Fibroblast of mammary gland (primary cell): ENCODE measurements at regions not wholly inside any gene's neighbourhood (a gene's known extent, or its start where the extent isn't known, plus 50 kb on each side); places are given as distances from the start of the nearest gene placed in this dataset.
"Not testable (repeated sequence)": the region's sequence is repeated elsewhere in the genome, so short reads cannot be mapped to it uniquely, and the experiment has no call there.

Source experiments
- DNase-seq: peaks from one replicate; pipeline ENCODE4 v3.0.0-alpha.2; 2010; ENCODE audit warnings: low read depth
- H3K4me3 ChIP-seq: 2 replicates; pipeline ENCODE4 v1.5.1; 2011; ENCODE audit warnings: low read depth, mild to moderate bottlenecking, low read length, moderate library complexity; ENCODE audit not compliant: control insufficient read depth
- CTCF ChIP-seq: conservative IDR thresholded peaks from 2 replicates; pipeline ENCODE4 v1.5.1; 2011; ENCODE audit warnings: low read depth, low read length, inconsistent platforms; ENCODE audit not compliant: control insufficient read depth, insufficient read depth

GRCh38 chr2:133986881-133987795 lies 266.7 kb upstream of the MGAT5 start:
- TF ChIP-seq CTCF, result no peak
- H3K4me3 ChIP-seq, result no peak overlapping the region
- DNase-seq, result no peak

GRCh38 chr2:133988316-133988891 lies 265.5 kb upstream of the MGAT5 start:
- no peak for TF ChIP-seq CTCF
- no peak for DNase-seq
- H3K4me3 ChIP-seq, result no peak overlapping the region

- no peak overlapping the region for H3K4me3 ChIP-seq
- TF ChIP-seq CTCF, result no peak
- no peak for DNase-seq
Measured at GRCh38 chr2:133991606-133992168, 262.2 kb upstream of the MGAT5 start.

GRCh38 chr2:133992454-133992853 lies 261.4 kb upstream of the MGAT5 start:
- no peak for TF ChIP-seq CTCF
- no peak overlapping the region for H3K4me3 ChIP-seq
- DNase-seq, result no peak

GRCh38 chr2:133993160-133993559 lies 260.7 kb upstream of the MGAT5 start:
- DNase-seq, result no peak
- no peak overlapping the region for H3K4me3 ChIP-seq
- TF ChIP-seq CTCF, result no peak

- not testable (repeated sequence) for DNase-seq
Measured at GRCh38 chr2:133998726-133999125, 255.1 kb upstream of the MGAT5 start.

DNA sequence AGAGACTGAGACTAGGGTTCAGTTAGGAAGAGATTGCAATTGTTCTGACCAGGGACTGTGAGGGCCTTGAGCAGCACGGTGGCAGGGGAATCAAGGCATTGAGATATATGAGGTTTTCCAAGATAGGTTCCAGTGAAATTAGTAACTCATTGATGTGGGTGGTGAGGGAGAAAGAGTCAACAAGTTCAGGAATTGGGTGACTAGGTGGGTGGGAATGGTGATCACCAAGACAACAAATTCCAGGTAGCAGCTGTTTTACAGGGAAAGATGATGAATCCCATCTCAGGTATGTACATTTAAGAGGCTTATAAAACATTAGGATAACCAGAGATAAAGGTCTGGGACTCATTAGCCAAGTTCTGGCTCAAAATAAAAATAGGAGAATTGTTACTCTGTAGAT lies 251.5 kb upstream of the MGAT5 start:
- DNase-seq, result no peak
- TF ChIP-seq CTCF, result no peak

More at GRCh38 chr2:133998726-133999125, 255.1 kb upstream of the MGAT5 start:
- H3K4me3 ChIP-seq, result not testable (repeated sequence)

More for the DNA sequence above, 251.5 kb upstream of the MGAT5 start:
- no peak overlapping the region for H3K4me3 ChIP-seq
